DMS153 treated with DMSO at 0.1 percent for 48 hours (cell line): ENCODE measurements at regions not wholly inside any gene's neighbourhood (a gene's known extent, or its start where the extent isn't known, plus 50 kb on each side); places are given as distances from the start of the nearest gene placed in this dataset.
"Not testable (repeated sequence)": the region's sequence is repeated elsewhere in the genome, so short reads cannot be mapped to it uniquely, and the experiment has no call there.

Experiments
- DNase-seq: peaks from one replicate; lab custom pipeline; 2025; ENCODE audit not compliant: unreplicated experiment; lab: John Stamatoyannopoulos, UW

- DNase-seq = no peak
These were observed 375.8 kb downstream of the MDFIC start for GRCh38 chr7:115297656-115298055.

GRCh38 chr7:115293628-115294240 lies 371.8 kb downstream of the MDFIC start:
- no peak for DNase-seq

GRCh38 chr7:115292381-115292780 lies 370.5 kb downstream of the MDFIC start:
- DNase-seq = no peak

- no peak for DNase-seq
These were observed 368.1 kb downstream of the MDFIC start for GRCh38 chr7:115289971-115290370.

GRCh38 chr7:115276791-115277190 lies 354.9 kb downstream of the MDFIC start:
- no peak for DNase-seq

GRCh38 chr7:115273855-115274254 lies 352.0 kb downstream of the MDFIC start:
- DNase-seq = not testable (repeated sequence)

GRCh38 chr7:115273139-115273772 lies 351.4 kb downstream of the MDFIC start:
- DNase-seq = no peak

GRCh38 chr7:115271332-115272235 lies 349.7 kb downstream of the MDFIC start:
- no peak for DNase-seq

GRCh38 chr7:115269486-115269885 lies 347.6 kb downstream of the MDFIC start:
- DNase-seq = no peak

- DNase-seq = no peak
These were observed 345.6 kb downstream of the MDFIC start for GRCh38 chr7:115267503-115267902.

- DNase-seq = no peak
These were observed 338.5 kb downstream of the MDFIC start for GRCh38 chr7:115260381-115260780.

GRCh38 chr7:115252461-115252860 lies 330.6 kb downstream of the MDFIC start:
- DNase-seq = no peak

GRCh38 chr7:115249080-115249479 lies 327.2 kb downstream of the MDFIC start:
- no peak for DNase-seq

GRCh38 chr7:115241151-115241550 lies 319.3 kb downstream of the MDFIC start:
- DNase-seq = no peak

GRCh38 chr7:115240242-115240641 lies 318.3 kb downstream of the MDFIC start:
- no peak for DNase-seq

- DNase-seq = no peak
These were observed 313.2 kb downstream of the MDFIC start for GRCh38 chr7:115235075-115235474.

GRCh38 chr7:115233809-115234208 lies 311.9 kb downstream of the MDFIC start:
- DNase-seq = no peak

GRCh38 chr7:115232041-115232440 lies 310.1 kb downstream of the MDFIC start:
- no peak for DNase-seq

GRCh38 chr7:115230882-115231571 lies 309.1 kb downstream of the MDFIC start:
- DNase-seq = peak; percentile 71

- no peak for DNase-seq
These were observed 307.7 kb downstream of the MDFIC start for GRCh38 chr7:115229401-115230105.
